ENCODE measurements at regions not wholly inside any gene's neighbourhood (a gene's known extent, or its start where the extent isn't known, plus 50 kb on each side); places are given as distances from the start of the nearest gene placed in this dataset.

DNA sequence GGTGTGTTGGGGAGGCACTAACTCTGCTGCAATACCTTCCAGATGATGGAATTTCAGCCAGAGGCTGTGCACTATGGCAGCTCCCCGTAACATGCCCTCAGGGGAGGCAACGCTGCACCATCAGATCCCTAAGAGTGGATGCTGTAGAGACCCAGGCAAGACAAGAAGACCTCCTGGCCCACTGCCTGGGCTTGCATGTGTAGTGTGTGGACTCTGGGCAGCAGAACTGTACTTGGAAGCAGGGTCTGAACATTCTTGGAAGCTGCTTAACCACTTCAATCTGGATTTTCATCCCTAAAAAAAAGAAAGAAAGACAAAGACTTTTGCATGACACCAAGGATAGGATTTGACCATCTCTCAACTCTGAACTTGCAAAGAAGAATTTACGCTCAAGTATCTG is 297.5 kb upstream of the NRP1 start:
- Histone ChIP-seq H2BK120ac (ENCODE audit: low read depth, low read length) (no peak overlapping the region), H3K36me3 (ENCODE audit: control insufficient read depth in 1 of 2, insufficient read depth in 2 of 2, low read depth in 1 of 2, low read length in 2 of 2) (no peaks in the 10 kb centered on the region), H3K14ac (ENCODE audit: low read length in 2 of 2) (no peak overlapping the region), H2AK5ac (ENCODE audit: low read length, severe bottlenecking) (no peak overlapping the region), H3K4me3 (ENCODE audit: insufficient read depth in 1 of 2, low read depth in 1 of 2, low read length in 2 of 2) (no peak overlapping the region), H4K8ac (ENCODE audit: low read length) (no peak overlapping the region), H3K27me3 (ENCODE audit: control insufficient read depth in 1 of 2, insufficient read depth in 1 of 2, low read length in 2 of 2) (peaks cover 3 to 11% of the 10 kb centered on the region in 2 experiments), H3K27ac (ENCODE audit: low read length, poor library complexity, severe bottlenecking) (no peak overlapping the region), H3K23ac (ENCODE audit: low read length in 2 of 2) (no peak overlapping the region), H3K18ac (ENCODE audit: low read depth in 1 of 2, low read length in 2 of 2) (no peak overlapping the region), H2BK12ac (ENCODE audit: low read length in 2 of 2) (no peak overlapping the region), H3K9ac (ENCODE audit: low read length) (no peak overlapping the region), H3K4me2 (ENCODE audit: low read length, poor library complexity, severe bottlenecking) (no peak overlapping the region), H3K4ac (ENCODE audit: low read depth in 1 of 2, low read length in 2 of 2) (no peak overlapping the region), H3K79me1 (replicated peaks; ENCODE audit: low read length, poor library complexity, severe bottlenecking) (no peaks in the 10 kb centered on the region), H3K9me3 (ENCODE audit: control insufficient read depth, low read length) (no peaks in the 10 kb centered on the region), H4K91ac (ENCODE audit: low read length) (no peak overlapping the region), H2BK5ac (ENCODE audit: low read depth, low read length, poor library complexity, severe bottlenecking) (no peak overlapping the region), H3K4me1 (ENCODE audit: control insufficient read depth, insufficient read depth, low read depth, low read length) (no peaks in the 10 kb centered on the region), H2AFZ (ENCODE audit: low read depth, low read length) (no peak overlapping the region), H2BK15ac (ENCODE audit: low read depth, poor library complexity, severe bottlenecking) (no peak overlapping the region)
- no peak for DNase-seq
- WGBS: 95% methylated on average over 3 of the region's 3 CpGs

DNA sequence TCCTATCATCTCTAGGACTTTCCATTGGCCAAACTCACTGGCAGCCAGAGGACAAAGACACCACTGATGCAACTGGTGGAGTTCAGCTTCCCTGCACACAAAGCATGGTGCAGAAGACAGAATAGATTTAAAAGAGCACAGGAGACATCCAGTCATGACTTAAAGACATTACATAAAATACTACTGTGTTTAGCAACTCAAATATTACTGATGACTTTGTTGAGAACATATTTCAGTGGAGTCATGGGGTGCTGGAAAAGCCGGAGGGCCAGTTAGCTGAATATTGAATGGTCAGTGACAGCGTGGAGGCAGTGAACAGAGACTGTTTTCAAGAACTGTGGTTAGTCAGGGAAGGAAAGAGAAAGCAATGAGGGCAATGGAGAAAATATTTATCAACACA is 296.3 kb upstream of the NRP1 start:
- H3K14ac ChIP-seq (ENCODE audit: low read length in 2 of 2): no peak overlapping the region
- H3K36me3 ChIP-seq (ENCODE audit: control insufficient read depth in 1 of 2, insufficient read depth in 2 of 2, low read depth in 1 of 2, low read length in 2 of 2): no peaks in the 10 kb centered on the region
- H3K4me3 ChIP-seq (ENCODE audit: insufficient read depth in 1 of 2, low read depth in 1 of 2, low read length in 2 of 2): no peak overlapping the region
- no peak overlapping the region for H2AK5ac ChIP-seq (ENCODE audit: low read length, severe bottlenecking)
- peaks cover 3 to 11% of the 10 kb centered on the region in 2 experiments for H3K27me3 ChIP-seq (ENCODE audit: control insufficient read depth in 1 of 2, insufficient read depth in 1 of 2, low read length in 2 of 2)
- no peak overlapping the region for H2AFZ ChIP-seq (ENCODE audit: low read depth, low read length)
- no peak overlapping the region for H3K23ac ChIP-seq (ENCODE audit: low read length in 2 of 2)
- H3K4me1 ChIP-seq (ENCODE audit: control insufficient read depth, insufficient read depth, low read depth, low read length): no peaks in the 10 kb centered on the region
- DNase-seq: no peak
- no peak overlapping the region for H2BK5ac ChIP-seq (ENCODE audit: low read depth, low read length, poor library complexity, severe bottlenecking)
- no peak overlapping the region for H3K4me2 ChIP-seq (ENCODE audit: low read length, poor library complexity, severe bottlenecking)
- no peak overlapping the region for H3K9ac ChIP-seq (ENCODE audit: low read length)
- no peaks in the 10 kb centered on the region for H3K79me1 ChIP-seq (replicated peaks; ENCODE audit: low read length, poor library complexity, severe bottlenecking)
- H2BK15ac ChIP-seq (ENCODE audit: low read depth, poor library complexity, severe bottlenecking): no peak overlapping the region
- H3K27ac ChIP-seq (ENCODE audit: low read length, poor library complexity, severe bottlenecking): no peak overlapping the region
- no peak overlapping the region for H3K4ac ChIP-seq (ENCODE audit: low read depth in 1 of 2, low read length in 2 of 2)
- H2BK12ac ChIP-seq (ENCODE audit: low read length in 2 of 2): no peak overlapping the region
- no peak overlapping the region for H4K91ac ChIP-seq (ENCODE audit: low read length)
- H3K9me3 ChIP-seq (ENCODE audit: control insufficient read depth, low read length): no peaks in the 10 kb centered on the region
- H3K18ac ChIP-seq (ENCODE audit: low read depth in 1 of 2, low read length in 2 of 2): no peak overlapping the region
- no peak overlapping the region for H2BK120ac ChIP-seq (ENCODE audit: low read depth, low read length)
- WGBS: 88% methylated on average over 2 of the region's 2 CpGs
- no peak overlapping the region for H4K8ac ChIP-seq (ENCODE audit: low read length)

DNA sequence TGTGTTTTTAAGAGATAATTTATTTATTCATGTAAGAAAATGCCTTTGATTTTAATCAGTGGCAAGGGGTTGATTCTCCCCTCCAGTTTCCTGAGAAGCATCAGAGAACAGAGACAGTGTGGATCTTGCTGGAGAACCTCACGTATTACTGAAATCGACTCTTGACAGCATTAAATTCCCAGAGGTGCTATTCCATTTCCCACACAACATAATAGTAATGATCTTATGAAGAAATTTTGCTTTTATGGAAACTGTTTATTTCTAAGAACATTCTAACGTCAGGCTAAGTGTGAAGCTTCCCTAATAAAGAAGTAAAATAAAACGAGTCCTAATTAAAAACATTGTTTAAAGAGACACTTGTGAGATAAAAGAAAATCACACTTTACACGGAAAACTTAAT is 293.1 kb upstream of the NRP1 start:
- Histone ChIP-seq H3K79me1 (replicated peaks; ENCODE audit: low read length, poor library complexity, severe bottlenecking) (no peaks in the 10 kb centered on the region), H3K36me3 (ENCODE audit: control insufficient read depth in 1 of 2, insufficient read depth in 2 of 2, low read depth in 1 of 2, low read length in 2 of 2) (no peaks in the 10 kb centered on the region), H3K9me3 (ENCODE audit: control insufficient read depth, low read length) (no peaks in the 10 kb centered on the region), H3K14ac (ENCODE audit: low read length in 2 of 2) (no peak overlapping the region), H4K91ac (ENCODE audit: low read length) (no peak overlapping the region), H3K27me3 (ENCODE audit: control insufficient read depth in 1 of 2, insufficient read depth in 1 of 2, low read length in 2 of 2) (peaks cover 3 to 11% of the 10 kb centered on the region in 2 experiments), H3K18ac (ENCODE audit: low read depth in 1 of 2, low read length in 2 of 2) (no peak overlapping the region), H3K4me3 (ENCODE audit: insufficient read depth in 1 of 2, low read depth in 1 of 2, low read length in 2 of 2) (no peak overlapping the region), H2AK5ac (ENCODE audit: low read length, severe bottlenecking) (no peak overlapping the region), H2BK5ac (ENCODE audit: low read depth, low read length, poor library complexity, severe bottlenecking) (no peak overlapping the region), H2AFZ (ENCODE audit: low read depth, low read length) (no peak overlapping the region), H2BK12ac (ENCODE audit: low read length in 2 of 2) (no peak overlapping the region), H3K4ac (ENCODE audit: low read depth in 1 of 2, low read length in 2 of 2) (no peak overlapping the region), H4K8ac (ENCODE audit: low read length) (no peak overlapping the region), H3K4me2 (ENCODE audit: low read length, poor library complexity, severe bottlenecking) (no peak overlapping the region), H3K4me1 (ENCODE audit: control insufficient read depth, insufficient read depth, low read depth, low read length) (no peaks in the 10 kb centered on the region), H3K27ac (ENCODE audit: low read length, poor library complexity, severe bottlenecking) (no peak overlapping the region), H3K9ac (ENCODE audit: low read length) (no peak overlapping the region), H2BK120ac (ENCODE audit: low read depth, low read length) (no peak overlapping the region), H2BK15ac (ENCODE audit: low read depth, poor library complexity, severe bottlenecking) (no peak overlapping the region), H3K23ac (ENCODE audit: low read length in 2 of 2) (no peak overlapping the region)
- 75% methylated on average over 2 of the region's 5 CpGs for WGBS
- DNase-seq: no peak

DNA sequence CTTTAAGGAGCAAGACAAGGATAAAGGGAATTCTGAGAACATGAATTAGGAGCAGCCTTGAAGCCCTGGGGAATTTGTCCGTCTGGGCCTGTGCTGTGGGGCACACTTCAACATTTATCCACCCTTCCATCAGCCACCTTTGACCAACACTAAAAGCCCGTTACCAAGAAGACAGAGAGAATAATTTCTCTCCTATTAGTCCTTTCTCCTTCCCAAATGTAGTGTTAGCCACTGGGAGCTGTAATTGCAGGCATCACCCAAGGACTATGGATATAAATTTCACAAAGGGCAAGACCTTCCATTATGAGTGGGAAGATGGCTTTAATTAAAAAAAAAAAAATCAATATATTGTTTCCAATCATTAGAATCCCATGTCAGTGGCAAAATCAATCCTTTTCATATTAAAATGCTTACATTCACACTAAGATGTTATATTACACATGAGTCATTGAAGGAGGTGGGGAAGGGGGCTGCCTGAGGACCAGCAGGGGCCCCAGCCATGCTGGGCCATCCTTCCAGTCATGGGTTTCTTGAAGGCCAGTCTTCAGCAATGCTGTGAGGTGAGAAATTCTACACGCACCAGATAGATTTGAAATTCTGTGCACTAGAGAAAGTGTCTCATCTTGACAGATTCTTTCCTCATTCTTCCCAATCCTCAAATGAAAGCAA is 292.5 kb upstream of the NRP1 start:
- H3K4me3 ChIP-seq (ENCODE audit: insufficient read depth in 1 of 2, low read depth in 1 of 2, low read length in 2 of 2): no peak overlapping the region
- H2BK120ac ChIP-seq (ENCODE audit: low read depth, low read length): no peak overlapping the region
- no peak overlapping the region for H3K27ac ChIP-seq (ENCODE audit: low read length, poor library complexity, severe bottlenecking)
- no peak overlapping the region for H4K8ac ChIP-seq (ENCODE audit: low read length)
- no peak overlapping the region for H3K14ac ChIP-seq (ENCODE audit: low read length in 2 of 2)
- H3K9me3 ChIP-seq (ENCODE audit: control insufficient read depth, low read length): no peaks in the 10 kb centered on the region
- no peak overlapping the region for H3K18ac ChIP-seq (ENCODE audit: low read depth in 1 of 2, low read length in 2 of 2)
- H3K4me1 ChIP-seq (ENCODE audit: control insufficient read depth, insufficient read depth, low read depth, low read length): no peaks in the 10 kb centered on the region
- H3K4ac ChIP-seq (ENCODE audit: low read depth in 1 of 2, low read length in 2 of 2): no peak overlapping the region
- no peak overlapping the region for H3K23ac ChIP-seq (ENCODE audit: low read length in 2 of 2)
- H3K9ac ChIP-seq (ENCODE audit: low read length): no peak overlapping the region
- no peak overlapping the region for H2AK5ac ChIP-seq (ENCODE audit: low read length, severe bottlenecking)
- no peak overlapping the region for H2AFZ ChIP-seq (ENCODE audit: low read depth, low read length)
- H4K91ac ChIP-seq (ENCODE audit: low read length): no peak overlapping the region
- no peak for DNase-seq
- H3K27me3 ChIP-seq (ENCODE audit: control insufficient read depth in 1 of 2, insufficient read depth in 1 of 2, low read length in 2 of 2): peaks cover 2 to 11% of the 10 kb centered on the region in 2 experiments
- WGBS: 90% methylated on average over 2 of the region's 3 CpGs
- H2BK5ac ChIP-seq (ENCODE audit: low read depth, low read length, poor library complexity, severe bottlenecking): no peak overlapping the region
- no peak overlapping the region for H2BK12ac ChIP-seq (ENCODE audit: low read length in 2 of 2)
- H2BK15ac ChIP-seq (ENCODE audit: low read depth, poor library complexity, severe bottlenecking): no peak overlapping the region
- H3K36me3 ChIP-seq (ENCODE audit: control insufficient read depth in 1 of 2, insufficient read depth in 2 of 2, low read depth in 1 of 2, low read length in 2 of 2): no peaks in the 10 kb centered on the region
- H3K79me1 ChIP-seq (replicated peaks; ENCODE audit: low read length, poor library complexity, severe bottlenecking): no peaks in the 10 kb centered on the region
- H3K4me2 ChIP-seq (ENCODE audit: low read length, poor library complexity, severe bottlenecking): no peak overlapping the region

Measured in mesenchymal stem cell (in vitro differentiated cells and primary cell).